WTC11 (cell line): ENCODE measurements at regions not wholly inside any gene's neighbourhood (a gene's known extent, or its start where the extent isn't known, plus 50 kb on each side); places are given as distances from the start of the nearest gene placed in this dataset.

Experiments
- ATAC-seq: fragments of 200-7000 bp; cut with Tn5 transposase; 2 replicates; pipeline ENCODE4 v1.10.0; 2021; ENCODE audit warnings: mild to moderate bottlenecking, moderate library complexity
- CTCF ChIA-PET: fragments of 300-600 bp; sonication (Branson Sonifier 250); formaldehyde crosslinking; loops from one replicate; lab custom pipeline; 2021; ENCODE audit warnings: antibody characterized with exemption; lab: Charles Lee
- POLR2A ChIA-PET: fragments of 350-600 bp; sonication (Branson Sonifier 250); formaldehyde crosslinking; loops from one replicate; lab custom pipeline; 2021; ENCODE audit warnings: antibody characterized with exemption; lab: Charles Lee
- DNase-seq: peaks from one replicate; pipeline ENCODE4 v3.0.0; 2021; ENCODE audit warnings: low spot score
- H3K27ac Mint-ChIP-seq: 2 replicates; pipeline ENCODE4 v1.8.0; 2021; ENCODE audit warnings: mixed read lengths
- H3K27me3 Mint-ChIP-seq: 2 replicates; pipeline ENCODE4 v1.8.0; 2021; ENCODE audit warnings: low read depth, mild to moderate bottlenecking, moderate library complexity, mixed read lengths
- H3K36me3 Mint-ChIP-seq: 2 replicates; pipeline ENCODE4 v1.8.0; 2021; ENCODE audit warnings: mixed read lengths
- H3K4me1 Mint-ChIP-seq: 2 replicates; pipeline ENCODE4 v1.8.0; 2022; ENCODE audit warnings: mixed read lengths
- H3K4me3 Mint-ChIP-seq: 2 replicates; pipeline ENCODE4 v1.8.0; 2021; ENCODE audit warnings: mild to moderate bottlenecking, moderate library complexity, mixed read lengths
- H3K9me3 Mint-ChIP-seq: 2 replicates; pipeline ENCODE4 v1.8.0; 2021; ENCODE audit warnings: mixed read lengths
- ESRRA ChIP-seq: sonication (generic); formaldehyde crosslinking; IDR thresholded peaks from 2 replicates; pipeline ENCODE4 v1.8.1; 2022; ENCODE audit warnings: mild to moderate bottlenecking, missing genetic modification reagents, borderline replicate concordance
- FOXJ3 ChIP-seq: sonication (generic); formaldehyde crosslinking; IDR thresholded peaks from 2 replicates; pipeline ENCODE4 v1.9.0; 2021; ENCODE audit warnings: missing genetic modification reagents, mild to moderate bottlenecking, borderline replicate concordance
- HMGA2 ChIP-seq: fragments of 250-450 bp; sonication (Bioruptor Pico); IDR thresholded peaks from 2 replicates; pipeline ENCODE4 v1.4.0; 2021; ENCODE audit warnings: mild to moderate bottlenecking, moderate library complexity
- IRF2 ChIP-seq: sonication (generic); formaldehyde crosslinking; IDR thresholded peaks from 2 replicates; pipeline ENCODE4 v1.8.0; 2022; ENCODE audit warnings: low read depth, missing genetic modification reagents, borderline replicate concordance
- RORB ChIP-seq: fragments of 250-450 bp; sonication (Bioruptor Pico); IDR thresholded peaks from 2 replicates; pipeline ENCODE4 v1.9.0; 2021; ENCODE audit warnings: mild to moderate bottlenecking
- SMAD3 ChIP-seq: sonication (generic); formaldehyde crosslinking; IDR thresholded peaks from 2 replicates; pipeline ENCODE4 v1.8.0; 2022; ENCODE audit warnings: missing genetic modification reagents, mild to moderate bottlenecking, borderline replicate concordance
- SMAD4 ChIP-seq: sonication (generic); formaldehyde crosslinking; IDR thresholded peaks from 2 replicates; pipeline ENCODE4 v1.8.0; 2022; ENCODE audit warnings: mild to moderate bottlenecking, missing genetic modification reagents
- SOX15 ChIP-seq: fragments of 250-450 bp; sonication (Bioruptor Pico); IDR thresholded peaks from 2 replicates; pipeline ENCODE4 v1.9.0; 2021; ENCODE audit warnings: mild to moderate bottlenecking
- TCF7 ChIP-seq: sonication (generic); formaldehyde crosslinking; IDR thresholded peaks from 2 replicates; pipeline ENCODE4 v1.8.0; 2022; ENCODE audit warnings: mild to moderate bottlenecking, low read depth, missing genetic modification reagents, moderate library complexity
- TEAD4 ChIP-seq: sonication (generic); formaldehyde crosslinking; IDR thresholded peaks from 2 replicates; pipeline ENCODE4 v1.8.0; 2022; ENCODE audit warnings: mild to moderate bottlenecking, missing genetic modification reagents
- ZNF263 ChIP-seq: sonication (generic); formaldehyde crosslinking; IDR thresholded peaks from 2 replicates; pipeline ENCODE4 v1.8.1; 2022; ENCODE audit warnings: low read depth, mild to moderate bottlenecking, moderate library complexity, missing genetic modification reagents
- ZNF671 ChIP-seq: fragments of 250-450 bp; sonication (Bioruptor Pico); IDR thresholded peaks from 2 replicates; pipeline ENCODE4 v1.8.0; 2021; ENCODE audit warnings: mild to moderate bottlenecking
- TF ChIP-seq, protein P1 (sequence below): fragments of 250-450 bp; sonication (Bioruptor Pico); IDR thresholded peaks from 2 replicates; pipeline ENCODE4 v2.1.2; 2022; ENCODE audit warnings: mild to moderate bottlenecking, moderate library complexity
- TF ChIP-seq, protein P2 (sequence below): fragments of 250-450 bp; sonication (Bioruptor Pico); conservative IDR thresholded peaks from 2 replicates; pipeline ENCODE4 v1.9.0; 2021; ENCODE audit warnings: mild to moderate bottlenecking
- TF ChIP-seq, protein P3 (sequence below): sonication (generic); formaldehyde crosslinking; IDR thresholded peaks from 2 replicates; pipeline ENCODE4 v1.8.1; 2023; ENCODE audit warnings: mild to moderate bottlenecking, missing genetic modification reagents
- TF ChIP-seq, protein P4 (sequence below): sonication (generic); formaldehyde crosslinking; IDR thresholded peaks from 2 replicates; pipeline ENCODE4 v1.8.0; 2023; ENCODE audit warnings: missing genetic modification reagents
- TF ChIP-seq, protein P5 (sequence below): fragments of 250-450 bp; sonication (Bioruptor Pico); IDR thresholded peaks from 2 replicates; pipeline ENCODE4 v1.9.0; 2021; ENCODE audit warnings: mild to moderate bottlenecking
- TF ChIP-seq, protein P6 (sequence below): sonication (generic); formaldehyde crosslinking; IDR thresholded peaks from 2 replicates; pipeline ENCODE4 v1.8.1; 2023; ENCODE audit warnings: mild to moderate bottlenecking, missing genetic modification reagents
- TF ChIP-seq, protein P7 (sequence below): sonication (generic); formaldehyde crosslinking; IDR thresholded peaks from 2 replicates; pipeline ENCODE4 v1.8.0; 2022; ENCODE audit warnings: mild to moderate bottlenecking, missing genetic modification reagents

DNA sequence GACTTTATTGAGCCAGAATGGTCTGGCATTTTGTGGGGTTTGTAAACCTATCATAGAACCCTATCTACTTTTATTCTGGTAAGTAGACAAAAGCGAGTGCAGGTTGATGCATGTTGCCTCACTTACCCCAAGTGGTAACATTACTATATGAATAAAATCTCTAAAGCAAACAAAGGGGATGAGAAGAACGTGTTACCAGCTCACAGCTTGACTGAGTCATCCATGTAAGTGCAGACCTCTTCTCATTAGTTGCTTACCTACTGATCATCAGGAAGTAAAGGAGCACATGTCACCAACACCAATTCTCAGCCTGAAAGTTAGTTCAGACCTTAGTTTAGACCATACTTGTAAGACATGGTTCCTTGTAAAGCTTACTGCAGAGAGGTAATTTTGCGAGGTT, 1328.3 kb downstream of the C4orf33 start:
- H3K4me1 Mint-ChIP-seq, result no peaks in the 10 kb centered on the region
- DNase-seq (no peak), ATAC-seq (no peak)
- H3K9me3 Mint-ChIP-seq, result peaks cover 6% of the 10 kb centered on the region; the same call in 1 of the 2 replicates
- no peak overlapping the region for H3K4me3 Mint-ChIP-seq
- H3K36me3 Mint-ChIP-seq, result no peaks in the 10 kb centered on the region
- TF ChIP-seq, protein P1, sequence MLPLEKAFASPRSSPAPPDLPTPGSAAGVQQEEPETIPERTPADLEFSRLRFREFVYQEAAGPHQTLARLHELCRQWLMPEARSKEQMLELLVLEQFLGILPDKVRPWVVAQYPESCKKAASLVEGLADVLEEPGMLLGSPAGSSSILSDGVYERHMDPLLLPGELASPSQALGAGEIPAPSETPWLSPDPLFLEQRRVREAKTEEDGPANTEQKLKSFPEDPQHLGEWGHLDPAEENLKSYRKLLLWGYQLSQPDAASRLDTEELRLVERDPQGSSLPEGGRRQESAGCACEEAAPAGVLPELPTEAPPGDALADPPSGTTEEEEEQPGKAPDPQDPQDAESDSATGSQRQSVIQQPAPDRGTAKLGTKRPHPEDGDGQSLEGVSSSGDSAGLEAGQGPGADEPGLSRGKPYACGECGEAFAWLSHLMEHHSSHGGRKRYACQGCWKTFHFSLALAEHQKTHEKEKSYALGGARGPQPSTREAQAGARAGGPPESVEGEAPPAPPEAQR (CRISPR knock-in tag), result no peak
- TF ChIP-seq, protein P2, sequence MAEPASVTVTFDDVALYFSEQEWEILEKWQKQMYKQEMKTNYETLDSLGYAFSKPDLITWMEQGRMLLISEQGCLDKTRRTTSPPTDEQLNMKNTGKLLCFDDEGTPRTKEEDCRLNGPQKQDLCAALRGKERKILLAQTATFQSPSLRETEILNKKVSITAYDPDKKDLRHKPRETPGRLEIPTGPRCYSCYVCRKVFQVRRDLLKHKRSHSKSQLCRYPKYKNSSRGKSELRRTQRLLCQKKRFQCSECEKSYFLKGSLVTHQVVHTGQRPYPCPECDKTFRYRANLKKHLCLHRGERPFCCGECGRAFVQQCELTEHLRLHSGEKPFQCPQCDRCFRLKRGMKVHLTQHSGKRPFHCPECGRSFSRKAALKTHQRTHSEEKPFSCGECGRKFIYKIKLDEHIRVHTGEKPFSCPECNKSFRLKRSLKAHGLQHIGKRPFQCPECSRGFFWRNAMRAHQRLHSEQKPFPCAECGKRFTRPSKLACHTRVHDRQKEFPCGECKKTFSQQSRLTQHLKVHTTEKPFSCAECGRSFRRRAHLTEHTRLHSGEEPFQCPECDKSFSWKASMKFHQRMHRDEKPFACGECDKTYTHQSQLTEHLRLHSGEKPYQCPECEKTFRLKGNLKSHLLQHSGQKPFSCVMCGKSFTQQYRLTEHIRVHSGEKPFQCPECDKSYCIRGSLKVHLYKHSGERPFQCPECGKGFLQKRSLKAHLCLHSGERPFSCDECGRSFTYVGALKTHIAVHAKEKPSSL (CRISPR knock-in tag), result no peak
- TF ChIP-seq, protein P3, sequence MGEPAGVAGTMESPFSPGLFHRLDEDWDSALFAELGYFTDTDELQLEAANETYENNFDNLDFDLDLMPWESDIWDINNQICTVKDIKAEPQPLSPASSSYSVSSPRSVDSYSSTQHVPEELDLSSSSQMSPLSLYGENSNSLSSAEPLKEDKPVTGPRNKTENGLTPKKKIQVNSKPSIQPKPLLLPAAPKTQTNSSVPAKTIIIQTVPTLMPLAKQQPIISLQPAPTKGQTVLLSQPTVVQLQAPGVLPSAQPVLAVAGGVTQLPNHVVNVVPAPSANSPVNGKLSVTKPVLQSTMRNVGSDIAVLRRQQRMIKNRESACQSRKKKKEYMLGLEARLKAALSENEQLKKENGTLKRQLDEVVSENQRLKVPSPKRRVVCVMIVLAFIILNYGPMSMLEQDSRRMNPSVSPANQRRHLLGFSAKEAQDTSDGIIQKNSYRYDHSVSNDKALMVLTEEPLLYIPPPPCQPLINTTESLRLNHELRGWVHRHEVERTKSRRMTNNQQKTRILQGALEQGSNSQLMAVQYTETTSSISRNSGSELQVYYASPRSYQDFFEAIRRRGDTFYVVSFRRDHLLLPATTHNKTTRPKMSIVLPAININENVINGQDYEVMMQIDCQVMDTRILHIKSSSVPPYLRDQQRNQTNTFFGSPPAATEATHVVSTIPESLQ (CRISPR knock-in tag), result no peak
- TF ChIP-seq TEAD4 (CRISPR knock-in tag), result no peak
- no peak for TF ChIP-seq SMAD3 (CRISPR knock-in tag)
- no peak for TF ChIP-seq RORB (CRISPR knock-in tag)
- TF ChIP-seq, protein P4, sequence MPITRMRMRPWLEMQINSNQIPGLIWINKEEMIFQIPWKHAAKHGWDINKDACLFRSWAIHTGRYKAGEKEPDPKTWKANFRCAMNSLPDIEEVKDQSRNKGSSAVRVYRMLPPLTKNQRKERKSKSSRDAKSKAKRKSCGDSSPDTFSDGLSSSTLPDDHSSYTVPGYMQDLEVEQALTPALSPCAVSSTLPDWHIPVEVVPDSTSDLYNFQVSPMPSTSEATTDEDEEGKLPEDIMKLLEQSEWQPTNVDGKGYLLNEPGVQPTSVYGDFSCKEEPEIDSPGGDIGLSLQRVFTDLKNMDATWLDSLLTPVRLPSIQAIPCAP (CRISPR knock-in tag), result no peak
- TF ChIP-seq ESRRA (CRISPR knock-in tag), result no peak
- ChIA-PET POLR2A (no interaction called here), CTCF (no interaction called here)
- H3K27me3 Mint-ChIP-seq, result no peaks in the 10 kb centered on the region
- H3K27ac Mint-ChIP-seq, result no peak overlapping the region

DNA sequence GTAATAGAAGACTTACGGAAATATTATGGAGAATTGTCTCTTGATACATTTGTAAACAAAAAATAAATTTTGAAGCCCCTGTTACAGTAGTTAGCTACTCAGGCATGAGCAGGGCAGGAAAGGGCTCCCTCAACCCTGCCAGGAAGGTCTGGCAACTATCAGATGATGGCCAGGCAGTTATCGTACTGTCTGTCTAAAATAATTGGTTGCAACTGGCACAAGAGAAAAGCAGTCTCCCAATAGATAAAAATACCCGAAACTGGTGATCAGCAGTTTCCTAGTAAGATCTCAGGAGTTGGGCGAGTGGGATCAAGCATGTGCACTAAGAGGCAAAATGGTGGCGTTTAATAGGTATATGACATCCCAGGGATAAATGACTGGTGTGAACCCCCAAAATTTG, 1336.3 kb downstream of the C4orf33 start:
- H3K27ac Mint-ChIP-seq, result no peak overlapping the region

More for the DNA sequence above, 1336.3 kb downstream of the C4orf33 start:
- Mint-ChIP-seq H3K4me3 (no peak overlapping the region), H3K36me3 (peaks cover under 1% of the 10 kb centered on the region), H3K27me3 (no peaks in the 10 kb centered on the region), H3K4me1 (no peaks in the 10 kb centered on the region), H3K9me3 (peaks cover 8% of the 10 kb centered on the region)
- no peak for ATAC-seq
- ChIA-PET POLR2A (no interaction called here), CTCF (no interaction called here)
- TF ChIP-seq ZNF671 (CRISPR knock-in tag), result no peak
- TF ChIP-seq SMAD4 (CRISPR knock-in tag), result no peak
- TF ChIP-seq, protein P5, sequence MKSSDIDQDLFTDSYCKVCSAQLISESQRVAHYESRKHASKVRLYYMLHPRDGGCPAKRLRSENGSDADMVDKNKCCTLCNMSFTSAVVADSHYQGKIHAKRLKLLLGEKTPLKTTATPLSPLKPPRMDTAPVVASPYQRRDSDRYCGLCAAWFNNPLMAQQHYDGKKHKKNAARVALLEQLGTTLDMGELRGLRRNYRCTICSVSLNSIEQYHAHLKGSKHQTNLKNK (CRISPR knock-in tag), result no peak
- no peak for TF ChIP-seq FOXJ3 (CRISPR knock-in tag)
- no peak for TF ChIP-seq SOX15
- TF ChIP-seq, protein P6, sequence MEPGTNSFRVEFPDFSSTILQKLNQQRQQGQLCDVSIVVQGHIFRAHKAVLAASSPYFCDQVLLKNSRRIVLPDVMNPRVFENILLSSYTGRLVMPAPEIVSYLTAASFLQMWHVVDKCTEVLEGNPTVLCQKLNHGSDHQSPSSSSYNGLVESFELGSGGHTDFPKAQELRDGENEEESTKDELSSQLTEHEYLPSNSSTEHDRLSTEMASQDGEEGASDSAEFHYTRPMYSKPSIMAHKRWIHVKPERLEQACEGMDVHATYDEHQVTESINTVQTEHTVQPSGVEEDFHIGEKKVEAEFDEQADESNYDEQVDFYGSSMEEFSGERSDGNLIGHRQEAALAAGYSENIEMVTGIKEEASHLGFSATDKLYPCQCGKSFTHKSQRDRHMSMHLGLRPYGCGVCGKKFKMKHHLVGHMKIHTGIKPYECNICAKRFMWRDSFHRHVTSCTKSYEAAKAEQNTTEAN, result no peak
- no peak for TF ChIP-seq HMGA2
- no peak for TF ChIP-seq ZNF263 (CRISPR knock-in tag)
- TF ChIP-seq, protein P7, sequence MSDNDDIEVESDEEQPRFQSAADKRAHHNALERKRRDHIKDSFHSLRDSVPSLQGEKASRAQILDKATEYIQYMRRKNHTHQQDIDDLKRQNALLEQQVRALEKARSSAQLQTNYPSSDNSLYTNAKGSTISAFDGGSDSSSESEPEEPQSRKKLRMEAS (CRISPR knock-in tag), result no peak
- no peak for TF ChIP-seq TCF7
- no peak for TF ChIP-seq SMAD3 (CRISPR knock-in tag)
- TF ChIP-seq IRF2 (CRISPR knock-in tag), result no peak
- DNase-seq, result no peak
